IPS-NIHi7 (cell line): ENCODE measurements at regions not wholly inside any gene's neighbourhood (a gene's known extent, or its start where the extent isn't known, plus 50 kb on each side); places are given as distances from the start of the nearest gene placed in this dataset.
"Not testable (repeated sequence)": the region's sequence is repeated elsewhere in the genome, so short reads cannot be mapped to it uniquely, and the experiment has no call there.

Experiments used
- DNase-seq: peaks from one replicate; pipeline ENCODE4 v3.0.0; 2012; ENCODE audit warnings: mixed read lengths; ENCODE audit errors: extremely low spot score

DNA sequence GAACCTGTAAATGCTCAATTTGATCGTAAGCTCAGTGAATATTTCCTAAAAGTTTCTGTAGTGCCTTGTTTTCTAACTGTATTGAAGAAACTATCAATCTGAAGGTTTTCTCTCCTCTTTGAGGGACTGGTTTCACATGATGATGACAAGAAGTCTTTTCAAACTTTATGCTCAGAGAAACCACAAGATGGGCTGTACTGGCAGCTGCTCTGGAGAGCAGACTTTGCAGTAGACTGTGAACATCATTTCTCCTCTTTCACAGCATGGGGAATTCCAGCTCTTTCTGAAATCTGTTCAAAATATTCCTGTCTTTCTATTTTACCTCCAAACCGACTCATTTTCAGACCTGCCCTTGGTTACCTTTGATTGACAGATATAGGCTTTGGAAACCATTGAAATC, 194.4 kb downstream of the IZUMO3 start:
- DNase-seq = no peak

DNA sequence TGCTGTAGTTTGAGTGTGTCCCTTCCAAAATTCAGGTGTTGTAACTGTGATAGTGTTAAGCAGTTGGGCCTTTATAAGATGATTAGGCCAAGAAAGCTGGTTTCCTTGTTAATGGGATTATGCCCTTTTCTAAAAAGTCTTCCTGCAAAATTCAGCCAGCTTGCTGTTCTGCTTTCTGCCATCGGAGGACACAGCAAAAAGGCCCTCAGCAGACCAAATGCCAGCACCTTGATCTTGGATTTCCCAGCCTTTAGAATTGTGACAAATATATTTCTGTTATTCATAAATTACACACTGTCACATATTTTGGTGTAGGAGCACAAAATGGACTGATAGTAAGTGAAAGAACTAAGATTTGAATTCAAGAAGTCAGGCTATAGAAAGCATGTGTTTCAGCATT, 203.2 kb downstream of the IZUMO3 start:
- no peak for DNase-seq

DNA sequence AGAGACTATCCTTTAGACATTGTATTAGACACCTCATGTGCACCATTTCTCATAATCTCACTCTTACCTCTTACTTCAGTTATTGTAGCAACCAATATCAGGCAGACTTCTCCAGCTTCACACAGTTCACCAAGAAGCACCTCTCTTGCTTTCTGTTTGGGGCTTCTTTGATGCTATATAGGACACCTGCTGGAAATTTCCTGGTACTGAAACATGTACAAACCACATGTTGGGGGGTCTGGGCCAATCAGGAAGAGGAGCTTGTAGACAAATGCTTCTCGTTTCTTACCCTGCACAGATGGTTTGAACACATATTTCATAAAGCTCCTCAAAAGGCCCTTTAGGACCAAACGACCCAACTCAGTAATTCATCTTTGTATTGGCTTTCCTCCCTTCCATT, 212.1 kb downstream of the IZUMO3 start:
- DNase-seq = no peak

DNA sequence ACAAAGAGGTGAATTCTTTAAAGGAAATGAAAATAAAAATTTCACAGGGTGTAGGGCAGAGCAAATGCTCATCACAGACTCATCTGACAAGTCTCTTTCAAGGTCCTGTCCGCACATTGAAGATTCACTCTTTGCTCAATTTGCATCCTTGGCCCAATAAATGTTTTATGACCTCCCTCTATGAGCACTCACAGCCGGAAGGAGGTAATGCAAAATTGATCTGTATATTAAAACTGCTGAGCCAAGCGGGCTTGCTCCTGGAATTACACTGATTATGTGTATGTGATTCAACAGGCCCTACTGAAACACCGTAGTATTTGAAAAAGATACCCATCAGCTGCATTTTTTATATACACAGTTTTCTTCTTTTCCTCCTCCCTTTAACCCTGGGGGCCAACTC, 246.8 kb downstream of the IZUMO3 start:
- DNase-seq = no peak

DNA sequence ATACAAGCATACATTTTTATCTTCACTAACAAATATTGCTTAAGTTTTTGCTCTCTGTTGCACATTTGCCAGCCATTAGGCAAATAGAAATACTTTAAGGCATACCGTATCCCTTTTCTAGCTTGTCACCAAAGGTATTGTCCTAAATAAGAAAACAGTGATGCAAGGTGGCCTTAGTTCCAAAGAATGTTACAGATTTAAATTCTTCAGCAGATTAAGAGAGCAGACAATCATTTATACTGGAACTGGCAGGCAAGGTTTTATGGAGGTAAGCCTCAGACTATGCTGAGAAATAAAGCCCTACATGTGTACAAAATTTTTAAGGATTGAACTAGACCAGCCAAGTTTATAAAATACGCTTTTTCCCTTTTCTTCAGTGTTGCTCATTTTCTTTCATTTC, 247.8 kb downstream of the IZUMO3 start:
- no peak for DNase-seq

DNA sequence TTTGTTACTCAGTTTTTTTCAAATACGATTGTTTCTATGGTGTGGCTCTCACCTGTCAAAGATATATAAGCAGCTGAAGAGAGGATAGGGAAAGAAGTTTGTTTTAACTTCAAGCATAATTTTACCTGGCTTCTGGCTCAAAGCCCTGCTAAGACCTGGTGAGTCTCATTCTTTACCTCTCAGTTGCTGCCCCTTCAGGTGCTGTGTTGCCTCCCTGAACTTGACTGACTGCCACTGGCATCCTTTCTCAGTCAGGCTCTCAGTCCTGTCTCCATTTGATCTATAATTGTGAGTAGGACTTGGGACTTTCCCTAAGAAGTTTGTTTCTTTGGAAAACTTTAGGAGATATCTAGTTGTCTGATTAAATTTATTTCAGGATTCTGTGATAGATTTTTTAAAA, 249.6 kb downstream of the IZUMO3 start:
- no peak for DNase-seq

DNA sequence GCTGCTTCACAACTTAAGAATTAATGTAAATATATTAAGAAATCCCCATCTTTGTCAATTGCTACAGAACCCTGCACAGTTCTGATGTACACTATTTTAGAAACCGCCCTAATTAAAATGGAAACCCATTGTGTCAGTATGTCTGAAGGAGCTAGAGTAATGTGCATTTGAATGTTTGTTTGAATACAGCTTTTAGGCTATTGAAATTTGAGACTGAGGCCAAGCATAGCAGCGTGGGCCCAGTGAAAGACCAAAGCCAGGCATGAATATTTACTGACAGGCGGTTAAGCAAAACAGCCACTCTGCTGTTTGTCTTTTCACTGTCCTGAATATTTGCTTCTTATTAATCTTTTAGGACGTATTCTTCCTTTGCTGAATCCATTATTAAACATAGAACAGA, 252.3 kb downstream of the IZUMO3 start:
- DNase-seq = peak; percentile 22

DNA sequence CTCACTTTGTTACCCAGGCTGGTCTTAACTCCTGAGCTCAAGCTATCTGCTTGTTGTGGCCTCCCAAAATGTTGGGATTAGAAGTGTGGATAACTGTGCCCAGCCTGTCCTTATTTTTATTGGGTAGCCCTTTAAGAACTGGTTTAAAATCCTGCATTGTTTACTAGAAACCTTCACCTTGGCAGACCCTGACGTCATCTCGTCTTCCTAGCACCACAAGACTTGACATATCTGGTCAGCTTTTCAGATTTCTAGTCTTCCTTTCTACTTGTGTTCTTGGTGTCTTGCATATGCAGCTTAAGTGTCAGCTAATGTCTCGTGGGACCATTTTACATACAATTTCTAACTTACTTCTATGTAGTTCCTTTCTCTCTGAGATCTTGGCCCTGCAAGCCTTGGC, 258.9 kb downstream of the IZUMO3 start:
- no peak for DNase-seq

DNA sequence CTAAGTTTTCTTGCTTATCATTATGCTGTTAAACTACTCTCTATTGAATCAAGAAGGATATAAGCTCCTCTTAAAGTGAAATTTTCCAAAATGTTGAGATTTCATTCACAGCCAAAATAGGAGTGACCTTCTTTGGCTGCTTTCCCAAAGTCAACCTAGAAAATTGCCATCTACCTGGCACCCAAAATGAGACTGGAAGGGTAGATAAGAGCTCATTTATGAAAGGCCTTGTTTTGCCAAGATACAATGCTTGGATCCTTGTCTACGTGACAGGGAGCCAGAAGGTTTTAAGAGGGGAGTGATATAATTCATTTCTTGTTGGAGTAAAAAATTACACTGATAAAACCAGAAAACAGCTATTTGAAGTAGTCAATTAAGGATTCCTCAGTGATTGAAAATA, 287.1 kb downstream of the IZUMO3 start:
- no peak for DNase-seq

DNA sequence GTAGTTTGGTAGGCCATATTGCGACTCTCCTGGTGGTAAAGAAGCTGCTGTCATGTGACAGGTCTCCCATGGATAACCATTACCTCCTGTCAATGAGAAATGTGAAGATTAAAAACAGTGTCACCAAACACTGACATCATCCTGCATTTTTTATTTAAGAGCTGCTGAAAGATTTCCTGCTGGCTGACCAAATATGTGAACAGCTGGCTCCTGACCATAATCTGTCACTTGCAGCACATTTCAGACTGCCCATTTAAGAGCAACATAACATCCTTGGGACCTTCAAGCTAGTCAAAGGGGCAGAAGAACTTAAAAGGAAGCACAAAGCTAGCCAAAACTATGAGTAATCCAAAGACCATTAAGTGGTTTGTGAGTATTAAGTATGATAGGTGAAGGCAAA, 288.0 kb downstream of the IZUMO3 start:
- no peak for DNase-seq

DNA sequence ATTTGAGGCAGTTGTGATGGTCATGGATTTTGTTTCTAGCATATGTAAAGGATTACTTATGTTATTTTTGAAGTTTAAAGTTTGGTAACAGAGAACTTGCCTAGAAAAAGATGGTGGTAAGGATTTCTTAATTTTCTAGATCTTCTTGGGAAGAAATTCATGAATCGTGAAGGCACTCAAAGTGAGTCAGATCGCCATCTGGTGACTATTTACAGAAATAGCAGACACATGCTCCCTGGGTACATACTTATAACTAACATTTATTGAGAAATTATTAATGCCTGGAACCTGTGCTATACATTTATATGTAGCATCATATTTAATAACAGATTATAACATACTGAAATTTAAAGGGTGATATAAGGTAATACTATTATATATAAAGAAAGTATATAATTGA, 299.7 kb downstream of the IZUMO3 start:
- DNase-seq = peak; percentile 20

DNA sequence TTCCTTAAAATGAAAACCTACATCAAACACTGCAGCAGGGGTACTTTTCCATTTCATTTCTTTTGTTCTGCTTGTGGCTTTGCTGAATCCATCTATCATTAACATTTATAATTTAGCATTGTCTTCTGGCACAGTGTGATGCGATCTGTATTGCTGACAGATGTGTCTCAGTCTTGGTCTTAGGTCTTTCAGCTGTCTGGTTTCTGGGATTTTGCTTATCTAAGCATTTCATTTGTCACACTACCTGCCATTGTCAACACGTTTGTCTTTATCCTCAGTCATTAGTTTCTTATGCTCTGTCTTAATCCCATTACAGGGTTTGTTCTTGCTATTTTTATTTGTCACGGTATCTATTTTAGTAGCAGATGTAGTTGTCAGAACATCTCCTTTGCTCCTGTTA, 303.1 kb downstream of the IZUMO3 start:
- DNase-seq = no peak

DNA sequence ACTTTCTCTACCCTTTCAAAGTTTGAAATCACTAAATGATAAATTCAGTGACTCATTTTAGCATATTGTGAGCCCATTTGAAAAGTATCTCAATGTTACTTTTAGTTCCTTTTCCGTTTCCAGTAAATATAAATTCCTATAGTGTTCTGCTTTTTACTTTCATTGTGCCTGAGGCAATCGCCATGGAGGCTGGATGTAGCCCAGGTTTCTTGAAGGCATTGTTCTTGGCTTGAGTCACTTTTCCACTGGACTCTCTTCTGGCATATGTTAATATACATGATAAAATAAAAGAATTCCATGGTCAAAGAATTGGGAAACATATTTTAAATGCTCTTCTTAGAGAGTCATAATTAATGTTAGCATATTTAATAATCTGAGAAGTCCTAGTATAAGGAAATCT, 327.0 kb downstream of the IZUMO3 start:
- no peak for DNase-seq

DNA sequence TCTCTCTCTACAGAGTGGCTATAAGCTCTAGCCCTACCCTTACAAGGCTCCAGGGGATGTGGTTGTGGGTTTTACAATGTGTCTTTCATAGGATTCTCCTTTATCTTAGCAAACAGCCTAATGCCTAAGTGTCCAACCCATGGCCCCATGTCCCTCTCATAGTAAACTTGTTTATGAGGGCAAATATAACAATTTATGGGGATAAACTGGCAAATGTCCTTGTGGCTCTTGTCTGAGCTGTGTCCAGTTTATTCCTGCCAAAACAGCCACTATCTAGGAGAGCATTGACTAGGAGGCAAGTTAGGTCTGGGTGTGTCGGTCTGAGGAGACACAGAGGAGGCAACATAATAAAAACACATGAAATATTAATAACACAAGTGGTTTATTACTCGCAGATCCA, 335.1 kb downstream of the IZUMO3 start:
- no peak for DNase-seq

DNA sequence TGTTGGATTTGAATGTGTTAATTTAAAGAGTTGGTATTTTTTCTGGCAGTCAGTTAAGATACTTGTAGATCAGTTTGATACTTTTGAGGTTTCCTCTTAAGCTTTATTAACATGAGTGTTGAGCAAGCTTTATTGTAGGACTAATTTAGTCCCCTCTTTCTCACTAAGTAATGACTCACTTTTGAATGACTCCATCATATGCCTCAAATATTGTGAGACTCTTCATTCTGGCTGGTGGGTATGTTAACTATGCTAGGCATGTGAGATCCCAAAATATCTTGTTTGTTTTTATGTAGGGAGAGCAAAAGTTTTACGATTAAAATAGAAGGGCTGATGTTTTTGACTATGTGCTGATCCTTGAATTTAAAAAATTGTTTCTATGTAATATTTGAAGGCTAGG, 355.7 kb downstream of the IZUMO3 start:
- DNase-seq = no peak

DNA sequence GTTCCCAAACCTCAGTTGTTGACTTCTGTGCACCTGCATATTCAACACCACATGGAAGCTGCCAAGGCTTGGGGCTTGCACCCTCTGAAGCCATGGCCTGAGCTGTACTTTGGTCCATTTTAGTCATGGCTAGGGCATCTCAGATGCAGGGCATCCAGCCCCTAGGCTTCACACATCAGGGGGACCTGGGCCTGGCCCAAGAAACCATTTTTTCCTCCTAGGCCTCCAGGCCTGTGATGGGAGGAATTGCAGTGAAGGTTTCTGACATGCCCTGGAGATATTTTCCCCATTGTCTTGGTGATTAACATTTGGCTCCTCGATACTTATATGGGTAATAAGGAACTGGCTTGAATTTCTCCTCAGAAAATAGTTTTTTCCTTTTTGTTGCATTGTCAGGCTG, 354.5 kb upstream of the ELAVL2 start:
- DNase-seq = not testable (repeated sequence)

DNA sequence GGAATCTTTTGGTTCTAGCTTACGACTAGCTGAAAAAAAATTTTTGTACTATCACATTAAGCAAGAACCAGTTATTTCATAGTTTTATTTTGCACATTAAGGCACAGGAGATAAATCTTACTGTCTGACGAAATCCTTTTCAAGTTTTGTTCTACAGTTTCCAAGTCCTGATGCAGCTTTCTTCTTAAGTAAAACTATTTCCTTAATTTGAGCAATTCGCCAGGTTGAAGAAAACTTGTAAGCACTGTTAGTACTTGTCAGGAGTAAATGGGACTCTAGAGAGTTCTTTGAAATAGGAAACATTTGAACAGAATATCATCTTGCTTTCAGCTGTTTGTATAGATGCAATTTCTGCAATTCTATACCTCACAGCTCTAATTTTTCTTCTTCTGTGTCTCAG, 318.8 kb upstream of the ELAVL2 start:
- no peak for DNase-seq

DNA sequence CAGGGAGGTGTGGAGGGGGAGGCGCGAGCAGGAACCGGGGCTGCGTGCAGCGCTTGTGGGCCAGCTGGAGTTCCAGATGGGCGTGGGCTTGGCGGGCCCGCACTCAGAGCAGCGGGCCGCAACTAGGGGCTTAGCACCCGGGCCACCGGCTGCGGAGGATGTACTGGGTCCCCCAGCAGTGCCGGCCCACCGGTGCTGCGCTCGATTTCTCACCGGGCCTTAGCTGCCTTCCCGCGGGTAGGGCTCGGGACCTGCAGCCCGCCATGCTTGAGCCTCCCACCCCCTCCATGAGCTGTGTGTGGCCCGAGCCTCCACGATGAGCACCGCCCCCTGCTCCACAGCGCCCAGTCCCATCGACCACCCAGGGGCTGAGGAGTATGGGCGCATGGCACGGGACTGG, 309.0 kb upstream of the ELAVL2 start:
- DNase-seq = not testable (repeated sequence)

DNA sequence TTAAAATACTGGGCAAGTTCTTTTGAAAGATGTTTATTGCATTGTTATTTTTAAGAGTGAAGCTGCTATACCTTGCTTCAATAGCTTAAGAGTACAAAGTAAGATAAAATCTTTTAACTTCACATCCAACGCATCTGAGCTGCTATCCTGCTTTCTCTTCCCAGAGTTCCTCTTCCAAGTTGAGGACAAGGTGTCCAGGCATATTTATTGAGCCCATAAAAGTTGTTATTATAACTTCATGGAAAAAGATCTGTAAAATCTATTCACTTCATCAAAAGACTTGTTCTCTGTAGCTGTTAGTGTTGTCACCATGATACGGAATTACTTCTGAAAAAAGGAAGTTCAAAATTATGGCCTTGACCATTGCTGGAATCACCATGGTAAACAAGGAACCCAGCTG, 306.2 kb upstream of the ELAVL2 start:
- DNase-seq = no peak

DNA sequence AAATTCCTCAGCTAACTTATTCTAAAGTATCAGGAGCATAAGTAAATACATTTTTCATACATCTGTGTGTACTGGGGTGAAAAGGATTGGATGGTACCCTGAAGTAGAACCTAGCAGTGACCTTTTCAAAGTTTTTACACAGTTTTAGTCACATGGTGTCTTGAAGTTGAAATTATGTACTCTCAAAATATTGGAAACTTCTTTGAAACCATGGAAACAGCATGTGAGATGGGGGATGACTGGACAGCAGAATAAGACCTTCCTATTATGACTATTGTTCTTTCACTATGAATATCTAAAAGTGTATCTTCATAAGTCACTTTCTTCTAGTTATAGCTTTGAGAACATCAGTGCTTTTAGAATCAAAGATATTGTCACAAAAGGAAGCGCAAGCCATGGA, 301.5 kb upstream of the ELAVL2 start:
- DNase-seq = no peak

DNA sequence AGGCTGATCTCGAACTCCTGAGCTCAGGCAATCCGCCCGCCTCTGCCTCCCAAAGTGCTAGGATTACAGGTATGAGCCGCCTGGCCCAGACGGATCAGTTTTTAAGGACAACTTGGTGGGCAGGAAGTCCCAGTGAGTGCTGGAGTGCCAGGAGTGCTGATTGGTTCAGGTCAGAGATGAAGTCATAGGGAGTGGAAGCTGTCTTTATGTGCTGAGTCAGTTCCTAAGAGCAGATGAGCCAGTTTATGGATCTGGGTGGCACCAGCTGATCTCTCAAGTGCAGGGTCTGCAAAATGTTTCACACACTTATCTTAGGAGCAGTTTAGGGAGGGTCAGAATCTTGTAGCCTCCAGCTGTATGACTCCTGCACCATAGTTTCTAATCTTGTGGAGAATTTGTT, 292.1 kb upstream of the ELAVL2 start:
- no peak for DNase-seq

DNA sequence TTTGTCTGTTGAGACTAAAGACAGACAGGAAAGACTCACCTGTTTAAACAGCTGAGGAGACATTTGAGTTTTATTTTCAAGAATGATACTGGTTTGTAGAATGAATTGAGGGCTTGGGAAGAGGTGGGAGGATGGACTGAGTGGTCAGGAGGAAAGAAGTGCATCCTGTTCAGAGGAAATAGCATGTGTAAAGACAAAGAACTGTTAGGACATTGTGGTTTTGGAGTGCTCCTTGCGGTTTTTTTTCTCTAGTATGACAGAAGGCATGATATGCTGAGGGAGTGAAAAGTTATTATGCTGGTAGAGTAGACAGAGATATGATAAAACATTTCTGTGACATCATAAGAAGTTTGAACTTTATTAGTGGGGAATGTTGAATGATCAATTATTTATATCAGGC, 270.7 kb upstream of the ELAVL2 start:
- DNase-seq = no peak

DNA sequence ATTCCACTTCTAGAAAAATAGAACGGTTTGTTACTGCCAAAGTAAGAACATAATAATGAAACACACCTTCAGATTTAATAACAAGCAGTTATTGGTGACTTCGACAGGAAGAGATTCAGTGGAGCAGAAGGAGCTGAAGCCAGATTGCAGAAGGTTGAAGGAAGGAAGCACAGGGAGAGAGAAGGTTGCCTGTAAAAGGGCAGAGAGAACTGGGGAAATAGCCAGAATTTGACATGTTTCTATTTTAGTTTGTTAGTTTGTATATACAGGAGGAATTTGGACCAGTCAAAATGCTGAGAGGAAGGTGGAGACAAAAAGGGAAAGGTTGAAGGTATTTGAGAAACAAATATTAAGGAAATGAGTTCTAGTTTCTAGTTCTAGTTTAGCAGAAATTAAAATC, 269.2 kb upstream of the ELAVL2 start:
- DNase-seq = no peak

DNA sequence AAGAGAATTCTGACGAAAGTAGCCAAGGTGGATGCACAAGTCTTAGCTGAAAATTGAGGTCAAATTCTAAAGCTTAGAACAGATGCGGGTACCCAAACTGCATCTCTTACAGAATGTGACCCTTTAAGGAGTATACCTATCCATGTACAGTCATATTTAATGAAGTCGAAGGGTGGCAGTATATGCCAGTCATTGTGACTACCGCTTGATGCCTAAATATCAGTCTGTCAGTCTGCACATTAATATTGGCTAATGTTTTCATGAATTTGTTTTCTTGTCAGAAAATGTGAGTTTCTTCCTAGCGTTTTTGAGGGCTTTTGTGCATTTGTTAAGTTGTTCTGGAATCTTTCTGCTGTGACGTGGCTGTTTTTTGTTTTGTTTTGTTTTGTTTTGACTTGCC, 264.5 kb upstream of the ELAVL2 start:
- no peak for DNase-seq

DNA sequence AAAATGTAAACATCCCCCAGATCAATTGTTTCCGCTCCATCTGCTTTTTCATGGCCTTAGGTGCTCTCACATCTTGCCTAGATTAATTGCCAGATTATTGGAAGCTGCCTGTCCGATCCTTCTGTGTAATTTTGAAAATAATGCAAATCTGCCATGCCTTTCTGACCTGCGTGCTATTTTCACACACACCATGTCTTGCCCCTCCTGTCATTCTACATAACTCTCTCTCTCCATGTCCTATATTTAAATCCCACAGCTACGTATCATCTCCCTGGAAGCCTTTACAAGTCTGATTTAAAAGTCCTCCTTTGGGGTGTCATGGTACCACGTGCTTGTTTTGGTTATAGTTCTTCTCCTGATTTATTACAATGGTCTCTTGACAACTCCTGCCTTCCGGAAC, 247.6 kb upstream of the ELAVL2 start:
- no peak for DNase-seq
